Natural killer cell (primary cell): ENCODE measurements at regions not wholly inside any gene's neighbourhood (a gene's known extent, or its start where the extent isn't known, plus 50 kb on each side); places are given as distances from the start of the nearest gene placed in this dataset.

ENCODE experiments used
- ATAC-seq, 3 donors: fragments of 150-1000 bp in 2 of 3; fragments of 200-7000 bp in 1 of 3; cut with Tn5 transposase; 1 replicate in 1 of 3; 2 replicates in 2 of 3; pipeline ENCODE4 v1.10.0; 2021; ENCODE audit warnings: mild to moderate bottlenecking in 2 of 3, moderate library complexity in 2 of 3
- DNase-seq, 2 donors: peaks; one replicate each; pipeline versions ENCODE4 v3.0.0 to v3.0.0-alpha.2; 2013 to 2021; ENCODE audit warnings: mixed read lengths in 1 of 2
- H3K27ac ChIP-seq: one replicate; pipeline ENCODE4 v1.5.1; 2013; ENCODE audit warnings: mild to moderate bottlenecking, low read length
- H3K27me3 ChIP-seq: one replicate; pipeline ENCODE4 v1.6.1; 2013; ENCODE audit warnings: low read length; ENCODE audit not compliant: control insufficient read depth, insufficient read depth
- H3K36me3 ChIP-seq: one replicate; pipeline ENCODE4 v1.6.1; 2013; ENCODE audit warnings: low read length; ENCODE audit not compliant: control insufficient read depth, insufficient read depth
- H3K4me1 ChIP-seq: one replicate; pipeline ENCODE4 v1.6.1; 2013; ENCODE audit warnings: low read length; ENCODE audit not compliant: control insufficient read depth, insufficient read depth
- H3K4me3 ChIP-seq: one replicate; pipeline ENCODE4 v1.5.1; 2013; ENCODE audit warnings: low read length
- H3K9me3 ChIP-seq: one replicate; pipeline ENCODE4 v1.6.1; 2013; ENCODE audit warnings: low read length; ENCODE audit not compliant: control insufficient read depth, insufficient read depth
- H3K27ac Mint-ChIP-seq, 2 donors: one replicate each; pipeline ENCODE4 v1.8.0; 2022; ENCODE audit warnings: mild to moderate bottlenecking in 2 of 2, mixed read lengths in 2 of 2, moderate library complexity in 1 of 2
- H3K27me3 Mint-ChIP-seq, 2 donors: one replicate each; pipeline ENCODE4 v1.8.0; 2022; ENCODE audit warnings: low read depth in 2 of 2, mixed read lengths in 2 of 2
- H3K36me3 Mint-ChIP-seq: one replicate; pipeline ENCODE4 v1.8.0; 2022; ENCODE audit warnings: mixed read lengths
- H3K4me1 Mint-ChIP-seq, 2 donors: one replicate each; pipeline ENCODE4 v1.8.0; 2022; ENCODE audit warnings: mixed read lengths in 2 of 2
- H3K4me3 Mint-ChIP-seq: one replicate; pipeline ENCODE4 v1.8.0; 2022; ENCODE audit warnings: mild to moderate bottlenecking, moderate library complexity, mixed read lengths
- H3K9me3 Mint-ChIP-seq, 2 donors: one replicate each; pipeline ENCODE4 v1.8.0; 2022; ENCODE audit warnings: mixed read lengths in 2 of 2
- WGBS: methylation state at CpG from one replicate; pipeline ENCODE4 v1.1.7; 2013; ENCODE audit warnings: missing lambda C conversion rate; ENCODE audit not compliant: insufficient coverage; 5-methylcytosine and 5-hydroxymethylcytosine counted together
- intact Hi-C: fragments of 100-400 bp; cut with micrococcal nuclease; formaldehyde crosslinking; loops from one replicate; pipeline ENCODE4 v1.14.2; 2022
- TF ChIP-seq, protein P1 (sequence below): fragments of 200-600 bp; IDR thresholded peaks from one replicate; pipeline ENCODE4 v1.8.0; 2022; ENCODE audit warnings: antibody characterized with exemption

DNA sequence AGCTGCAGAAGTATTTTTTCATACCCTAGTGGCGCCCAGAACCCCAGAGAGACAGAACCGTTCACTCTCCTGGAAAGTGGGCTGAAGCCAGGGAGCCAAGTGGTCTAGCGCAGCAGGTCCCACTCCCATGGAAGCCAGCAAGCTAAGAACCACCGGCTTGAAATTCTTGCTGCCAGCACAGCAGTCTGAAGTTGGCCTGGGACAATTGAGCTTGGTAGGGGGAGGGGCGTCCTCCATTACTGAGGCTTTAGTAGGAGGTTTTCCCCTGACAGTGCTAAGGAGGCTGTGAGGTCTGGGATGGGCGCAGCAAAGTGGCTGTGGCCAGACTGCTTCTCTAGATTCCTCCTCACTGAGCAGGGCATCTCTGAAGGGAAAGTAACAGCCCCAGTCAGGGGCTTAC, 84.5 kb upstream of the ATXN3L start:
- H3K27ac ChIP-seq = no peak overlapping the region
- H3K4me1 ChIP-seq = no peaks in the 10 kb centered on the region
- no peak overlapping the region for H3K4me3 ChIP-seq
- Mint-ChIP-seq H3K36me3 (no peaks in the 10 kb centered on the region), H3K27me3 (peaks cover 0 to 25% of the 10 kb centered on the region in 2 donors), H3K4me3 (no peak overlapping the region), H3K4me1 (no peaks in the 10 kb centered on the region), H3K9me3 (peaks cover 3% of the 10 kb centered on the region in 2 donors), H3K27ac (no peak overlapping the region)
- H3K36me3 ChIP-seq = no peaks in the 10 kb centered on the region
- no peaks in the 10 kb centered on the region for H3K27me3 ChIP-seq
- TF ChIP-seq, protein P1, sequence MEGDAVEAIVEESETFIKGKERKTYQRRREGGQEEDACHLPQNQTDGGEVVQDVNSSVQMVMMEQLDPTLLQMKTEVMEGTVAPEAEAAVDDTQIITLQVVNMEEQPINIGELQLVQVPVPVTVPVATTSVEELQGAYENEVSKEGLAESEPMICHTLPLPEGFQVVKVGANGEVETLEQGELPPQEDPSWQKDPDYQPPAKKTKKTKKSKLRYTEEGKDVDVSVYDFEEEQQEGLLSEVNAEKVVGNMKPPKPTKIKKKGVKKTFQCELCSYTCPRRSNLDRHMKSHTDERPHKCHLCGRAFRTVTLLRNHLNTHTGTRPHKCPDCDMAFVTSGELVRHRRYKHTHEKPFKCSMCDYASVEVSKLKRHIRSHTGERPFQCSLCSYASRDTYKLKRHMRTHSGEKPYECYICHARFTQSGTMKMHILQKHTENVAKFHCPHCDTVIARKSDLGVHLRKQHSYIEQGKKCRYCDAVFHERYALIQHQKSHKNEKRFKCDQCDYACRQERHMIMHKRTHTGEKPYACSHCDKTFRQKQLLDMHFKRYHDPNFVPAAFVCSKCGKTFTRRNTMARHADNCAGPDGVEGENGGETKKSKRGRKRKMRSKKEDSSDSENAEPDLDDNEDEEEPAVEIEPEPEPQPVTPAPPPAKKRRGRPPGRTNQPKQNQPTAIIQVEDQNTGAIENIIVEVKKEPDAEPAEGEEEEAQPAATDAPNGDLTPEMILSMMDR = no peak
- intact Hi-C loops = no loop called here
- DNase-seq = no peak
- no peaks in the 10 kb centered on the region for H3K9me3 ChIP-seq
- 99% methylated on average over 4 of the region's 6 CpGs for WGBS
- no peak for ATAC-seq

DNA sequence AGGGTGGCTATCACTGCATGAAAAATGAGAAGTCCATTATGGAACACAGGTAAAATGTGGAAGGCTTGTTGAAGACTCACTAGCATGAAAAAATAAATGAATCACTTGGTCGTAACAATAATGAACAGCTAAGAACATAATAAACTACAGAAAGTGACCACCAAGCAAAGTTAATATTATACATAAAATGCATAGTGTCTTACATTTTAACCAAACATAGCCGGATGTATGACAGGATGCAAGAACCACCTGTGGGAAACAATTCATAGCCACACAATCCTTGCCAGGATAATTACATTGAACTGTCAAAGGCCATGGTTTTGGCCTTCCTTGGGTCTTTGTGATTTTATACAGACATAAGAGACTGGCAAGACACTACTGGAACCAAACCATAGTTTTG, 81.9 kb upstream of the ATXN3L start:
- no peak overlapping the region for H3K4me3 Mint-ChIP-seq
- H3K27ac ChIP-seq = no peak overlapping the region
- WGBS = 25% methylated on average over 1 of the region's 2 CpGs
- no peaks in the 10 kb centered on the region for H3K4me1 ChIP-seq
- ATAC-seq (no peak), DNase-seq (no peak)
- H3K36me3 Mint-ChIP-seq = no peaks in the 10 kb centered on the region
- H3K27ac Mint-ChIP-seq = no peak overlapping the region
- intact Hi-C loops = no loop called here
- H3K9me3 ChIP-seq = no peaks in the 10 kb centered on the region
- peaks cover 0 to 20% of the 10 kb centered on the region in 2 donors for H3K27me3 Mint-ChIP-seq
- H3K9me3 Mint-ChIP-seq = peaks cover under 1% of the 10 kb centered on the region in 2 donors
- H3K27me3 ChIP-seq = no peaks in the 10 kb centered on the region
- H3K36me3 ChIP-seq = no peaks in the 10 kb centered on the region
- H3K4me3 ChIP-seq = no peak overlapping the region
- TF ChIP-seq, protein P1 = no peak
- peaks cover 0 to 11% of the 10 kb centered on the region in 2 donors for H3K4me1 Mint-ChIP-seq

DNA sequence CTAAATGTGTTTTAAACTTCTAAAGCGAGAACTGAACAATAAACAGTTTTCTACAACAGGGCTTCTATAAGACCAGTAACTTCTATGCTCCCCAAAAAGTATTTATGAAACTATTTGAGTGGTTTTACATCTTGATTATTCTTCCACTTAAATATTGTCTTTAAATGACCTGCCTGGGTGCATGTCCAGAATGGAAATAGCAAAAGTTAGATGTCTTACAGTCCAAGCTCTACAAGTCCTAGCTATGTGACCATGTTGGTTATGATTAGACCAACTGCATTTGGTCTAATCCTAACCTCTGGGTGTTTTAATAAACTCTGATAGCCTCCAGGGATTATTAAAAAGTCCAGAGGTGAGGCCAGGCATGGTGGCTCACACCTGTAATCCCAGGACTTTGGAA, 79.0 kb upstream of the ATXN3L start:
- no peaks in the 10 kb centered on the region for H3K4me1 ChIP-seq
- intact Hi-C loops = loop anchor here (10.0 kb wide), 1 partner anchor 86 kb away; no protein-coding TSS in a partner anchor
- no CpG with 5 or more reads among the region's 1 CpG for WGBS
- H3K9me3 ChIP-seq = no peaks in the 10 kb centered on the region
- no peaks in the 10 kb centered on the region for H3K36me3 ChIP-seq
- Mint-ChIP-seq H3K9me3 (peaks cover 0 to 2% of the 10 kb centered on the region in 2 donors), H3K27ac (no peak overlapping the region), H3K27me3 (peaks cover 0 to 19% of the 10 kb centered on the region in 2 donors), H3K4me1 (peaks cover 0 to 14% of the 10 kb centered on the region in 2 donors), H3K36me3 (no peaks in the 10 kb centered on the region), H3K4me3 (no peak overlapping the region)
- no peak overlapping the region for H3K27ac ChIP-seq
- DNase-seq (no peak), ATAC-seq (no peak)
- H3K4me3 ChIP-seq = no peak overlapping the region
- TF ChIP-seq, protein P1 = no peak
- H3K27me3 ChIP-seq = no peaks in the 10 kb centered on the region
